Suprapubic skin (tissue), 4 donors: ENCODE measurements at regions not wholly inside any gene's neighbourhood (a gene's known extent, or its start where the extent isn't known, plus 50 kb on each side); places are given as distances from the start of the nearest gene placed in this dataset.

ENCODE experiments used
- DNase-seq, 2 donors: peaks; one replicate each; pipeline ENCODE4 v3.0.0-alpha.2; 2019; ENCODE audit warnings: low spot score in 2 of 2
- H3K27ac ChIP-seq: fragments of 200-600 bp; sonication (generic); one replicate; pipeline ENCODE4 v1.5.1; 2019
- H3K27me3 ChIP-seq: fragments of 200-600 bp; sonication (generic); one replicate; pipeline ENCODE4 v1.5.1; 2019
- H3K36me3 ChIP-seq: fragments of 200-600 bp; sonication (generic); one replicate; pipeline ENCODE4 v1.5.1; 2019
- H3K4me1 ChIP-seq: fragments of 200-600 bp; sonication (generic); one replicate; pipeline ENCODE4 v1.5.1; 2019
- H3K4me3 ChIP-seq: fragments of 200-600 bp; sonication (generic); one replicate; pipeline ENCODE4 v1.5.1; 2019; ENCODE audit warnings: mild to moderate bottlenecking
- H3K9me3 ChIP-seq: fragments of 200-600 bp; sonication (generic); one replicate; pipeline ENCODE4 v1.5.1; 2019
- EP300 ChIP-seq: sonication (generic); formaldehyde crosslinking; IDR thresholded peaks from one replicate; pipeline ENCODE4 v1.6.1; 2017; ENCODE audit warnings: antibody characterized with exemption
- POLR2A ChIP-seq, 2 donors: fragments of 450-650 bp; IDR thresholded peaks; one replicate each; pipeline ENCODE4 v1.6.1; 2017; ENCODE audit warnings: antibody characterized with exemption in 2 of 2, mild to moderate bottlenecking in 2 of 2, moderate library complexity in 2 of 2
- POLR2AphosphoS5 ChIP-seq, 3 donors: sonication (generic); formaldehyde crosslinking; IDR thresholded peaks; one replicate each; pipeline ENCODE4 v1.6.1; 2017; ENCODE audit warnings: antibody characterized with exemption in 3 of 3
- WGBS: methylation state at CpG from one replicate; pipeline ENCODE4 v1.1.5; 2018; 5-methylcytosine and 5-hydroxymethylcytosine counted together
- TF ChIP-seq, protein P1 (sequence below), 2 donors: fragments of 200-600 bp in 1 of 2; fragments of 450-650 bp in 1 of 2; sonication (generic) in 1 of 2; IDR thresholded peaks; one replicate each; pipeline ENCODE4 v1.5.1; 2016 to 2019; ENCODE audit warnings: antibody characterized with exemption in 2 of 2, mild to moderate bottlenecking in 1 of 2, moderate library complexity in 1 of 2

DNA sequence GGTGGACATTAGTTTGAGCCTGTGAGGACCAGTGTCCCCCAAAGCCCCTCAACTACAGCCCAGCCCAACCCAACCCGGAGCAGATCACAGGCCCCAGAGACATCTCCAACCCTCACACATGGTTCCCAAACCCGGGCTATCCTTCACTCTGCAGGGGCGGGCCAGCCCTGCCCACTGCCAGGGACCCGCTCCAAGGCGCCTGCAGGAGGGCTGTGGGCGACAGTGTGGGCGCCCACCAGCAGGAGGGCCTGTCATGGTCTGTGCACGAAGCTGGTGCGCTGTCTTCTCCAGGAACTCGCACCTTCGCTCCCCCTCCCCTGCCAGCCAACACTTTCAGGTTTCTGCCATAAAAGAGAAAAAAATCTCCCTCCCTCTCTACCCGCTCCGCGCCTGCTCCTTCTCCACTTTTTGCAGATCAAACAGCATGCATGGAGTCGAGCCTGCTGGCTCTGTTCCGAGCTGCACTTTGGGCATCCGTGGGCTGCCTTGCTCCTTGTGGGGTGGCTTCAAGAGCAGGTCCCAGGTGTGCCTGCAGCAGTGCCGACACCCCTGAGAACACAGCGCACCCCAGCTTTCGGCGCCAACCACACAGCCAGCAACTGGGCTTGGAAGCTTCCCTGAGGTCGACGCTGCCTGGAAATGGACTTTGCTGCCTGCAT lies 133.7 kb upstream of the PPP1R26 start:
- 55% methylated on average over 17 of the region's 23 CpGs for WGBS
- H3K27ac ChIP-seq, result no peak overlapping the region
- peaks cover 93% of the 10 kb centered on the region for H3K27me3 ChIP-seq
- H3K9me3 ChIP-seq, result no peaks in the 10 kb centered on the region
- no peak for DNase-seq
- no peak overlapping the region for H3K4me3 ChIP-seq
- TF ChIP-seq EP300 (no peak), POLR2AphosphoS5 (IDR thresholded peaks at IDR 0.05) (no peak), POLR2A (IDR thresholded peaks at IDR 0.05) (no peak)
- TF ChIP-seq, protein P1, sequence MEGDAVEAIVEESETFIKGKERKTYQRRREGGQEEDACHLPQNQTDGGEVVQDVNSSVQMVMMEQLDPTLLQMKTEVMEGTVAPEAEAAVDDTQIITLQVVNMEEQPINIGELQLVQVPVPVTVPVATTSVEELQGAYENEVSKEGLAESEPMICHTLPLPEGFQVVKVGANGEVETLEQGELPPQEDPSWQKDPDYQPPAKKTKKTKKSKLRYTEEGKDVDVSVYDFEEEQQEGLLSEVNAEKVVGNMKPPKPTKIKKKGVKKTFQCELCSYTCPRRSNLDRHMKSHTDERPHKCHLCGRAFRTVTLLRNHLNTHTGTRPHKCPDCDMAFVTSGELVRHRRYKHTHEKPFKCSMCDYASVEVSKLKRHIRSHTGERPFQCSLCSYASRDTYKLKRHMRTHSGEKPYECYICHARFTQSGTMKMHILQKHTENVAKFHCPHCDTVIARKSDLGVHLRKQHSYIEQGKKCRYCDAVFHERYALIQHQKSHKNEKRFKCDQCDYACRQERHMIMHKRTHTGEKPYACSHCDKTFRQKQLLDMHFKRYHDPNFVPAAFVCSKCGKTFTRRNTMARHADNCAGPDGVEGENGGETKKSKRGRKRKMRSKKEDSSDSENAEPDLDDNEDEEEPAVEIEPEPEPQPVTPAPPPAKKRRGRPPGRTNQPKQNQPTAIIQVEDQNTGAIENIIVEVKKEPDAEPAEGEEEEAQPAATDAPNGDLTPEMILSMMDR (IDR thresholded peaks at IDR 0.05), result no peak
- H3K4me1 ChIP-seq, result no peaks in the 10 kb centered on the region
- H3K36me3 ChIP-seq, result no peaks in the 10 kb centered on the region

DNA sequence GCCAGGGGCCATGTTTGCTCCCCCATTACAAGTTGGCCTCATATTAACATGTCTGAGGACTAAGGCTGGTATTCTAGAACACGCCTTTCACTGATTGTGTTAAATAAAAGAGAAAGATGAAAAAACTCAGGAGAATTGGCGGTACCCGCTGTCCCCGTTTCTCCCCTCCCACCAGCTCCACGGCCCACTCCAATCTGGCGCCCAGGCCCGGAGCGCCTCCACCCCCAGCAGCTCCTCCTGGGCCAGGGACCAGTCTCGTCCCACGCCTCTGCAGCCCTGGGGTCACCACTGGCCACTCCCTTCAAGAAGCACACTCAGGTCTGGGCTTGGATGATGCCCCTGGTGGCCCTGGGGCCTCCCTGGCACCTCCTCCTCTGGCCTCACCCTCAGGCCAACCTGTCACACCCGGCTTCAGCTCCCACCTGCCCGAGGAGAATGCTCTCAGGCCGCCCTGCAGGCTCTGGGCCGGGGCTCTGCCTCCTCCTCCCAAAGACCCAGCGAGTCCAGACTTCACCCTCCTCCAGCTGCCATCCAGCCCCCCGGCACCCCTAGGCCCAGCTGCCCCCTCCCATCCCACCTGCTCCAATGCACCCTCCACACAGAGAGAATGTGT lies 133.0 kb upstream of the PPP1R26 start:
- DNase-seq, result no peak
- TF ChIP-seq POLR2AphosphoS5 (IDR thresholded peaks at IDR 0.05) (no peak), POLR2A (IDR thresholded peaks at IDR 0.05) (no peak), EP300 (no peak)
- TF ChIP-seq, protein P1 (IDR thresholded peaks at IDR 0.05), result no peak
- no peaks in the 10 kb centered on the region for H3K4me1 ChIP-seq
- no peak overlapping the region for H3K4me3 ChIP-seq
- WGBS, result 46% methylated on average over 16 of the region's 16 CpGs
- H3K27me3 ChIP-seq, result peaks cover 93% of the 10 kb centered on the region
- H3K9me3 ChIP-seq, result no peaks in the 10 kb centered on the region
- no peak overlapping the region for H3K27ac ChIP-seq
- no peaks in the 10 kb centered on the region for H3K36me3 ChIP-seq

DNA sequence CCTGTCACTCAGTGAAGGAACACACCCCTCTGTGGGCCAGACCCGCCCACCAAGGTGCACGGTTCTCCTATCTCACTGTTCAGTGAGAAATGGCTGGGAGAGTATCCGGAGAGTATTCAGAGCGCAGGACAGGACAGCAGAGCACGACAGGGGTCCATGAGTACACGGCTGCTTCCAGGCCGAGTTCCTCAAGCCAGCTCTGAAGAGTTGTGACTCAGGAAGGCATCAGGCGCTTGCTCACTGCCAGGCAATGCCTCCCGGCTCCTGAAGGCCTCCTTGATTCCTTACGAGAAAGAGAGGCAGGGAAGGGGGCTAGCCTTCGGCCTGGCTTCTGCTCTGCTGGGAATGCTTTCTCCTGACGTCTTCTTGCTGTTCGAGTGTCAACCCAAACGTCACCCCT lies 132.1 kb upstream of the PPP1R26 start:
- no peaks in the 10 kb centered on the region for H3K4me1 ChIP-seq

DNA sequence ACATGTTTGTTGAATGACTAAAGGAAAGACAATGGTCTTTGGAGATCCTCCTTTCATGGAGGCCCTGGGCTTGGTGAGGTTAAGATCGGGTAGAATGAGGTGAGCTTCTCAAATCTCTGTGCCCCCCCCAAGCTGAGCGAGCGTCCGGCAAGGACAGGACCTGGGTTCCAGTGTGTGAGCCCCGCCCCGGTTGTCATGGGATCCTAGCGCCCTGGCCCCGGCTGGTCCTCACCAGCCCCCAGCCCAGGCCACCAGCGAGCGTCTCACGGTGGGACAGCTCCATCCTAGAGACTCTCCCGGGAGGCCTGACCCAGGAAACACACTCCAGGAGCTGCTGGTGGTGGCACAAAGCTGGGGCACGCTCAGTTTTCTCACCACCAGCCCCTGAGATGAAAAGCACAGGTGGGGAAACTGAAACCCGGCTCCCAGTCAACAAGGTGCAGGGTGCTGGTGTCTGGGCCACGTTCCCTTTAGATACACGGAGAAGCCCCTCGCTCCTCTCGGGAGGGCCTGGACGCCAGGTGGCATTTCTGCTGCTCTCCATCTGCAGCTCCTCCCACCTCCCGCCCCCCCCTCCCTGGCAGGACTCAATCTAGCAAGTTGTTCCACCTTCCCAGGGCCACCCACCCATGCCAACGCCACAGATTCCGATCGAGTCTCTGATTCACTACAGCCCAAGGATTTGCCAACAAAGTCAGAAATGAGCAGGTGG lies 131.3 kb upstream of the PPP1R26 start:
- H3K27ac ChIP-seq, result no peak overlapping the region
- TF ChIP-seq POLR2AphosphoS5 (IDR thresholded peaks at IDR 0.05) (no peak), POLR2A (IDR thresholded peaks at IDR 0.05) (no peak), EP300 (no peak)
- TF ChIP-seq, protein P1 (IDR thresholded peaks at IDR 0.05), result no peak
- H3K4me1 ChIP-seq, result no peaks in the 10 kb centered on the region
- DNase-seq, result no peak
- no peaks in the 10 kb centered on the region for H3K9me3 ChIP-seq
- peaks cover 90% of the 10 kb centered on the region for H3K27me3 ChIP-seq
- H3K4me3 ChIP-seq, result no peak overlapping the region
- 86% methylated on average over 16 of the region's 23 CpGs for WGBS
- H3K36me3 ChIP-seq, result no peaks in the 10 kb centered on the region

More for the DNA sequence above, 132.1 kb upstream of the PPP1R26 start:
- TF ChIP-seq, protein P1 (IDR thresholded peaks at IDR 0.05), result no peak
- no peak for TF ChIP-seq POLR2AphosphoS5 (IDR thresholded peaks at IDR 0.05)
- TF ChIP-seq POLR2A (IDR thresholded peaks at IDR 0.05), result no peak
- no peak for TF ChIP-seq EP300
- Histone ChIP-seq H3K27ac (no peak overlapping the region), H3K27me3 (peaks cover 88% of the 10 kb centered on the region), H3K9me3 (no peaks in the 10 kb centered on the region), H3K4me3 (no peak overlapping the region), H3K36me3 (no peaks in the 10 kb centered on the region)
- no peak for DNase-seq
- WGBS, result 79% methylated on average over 4 of the region's 14 CpGs

DNA sequence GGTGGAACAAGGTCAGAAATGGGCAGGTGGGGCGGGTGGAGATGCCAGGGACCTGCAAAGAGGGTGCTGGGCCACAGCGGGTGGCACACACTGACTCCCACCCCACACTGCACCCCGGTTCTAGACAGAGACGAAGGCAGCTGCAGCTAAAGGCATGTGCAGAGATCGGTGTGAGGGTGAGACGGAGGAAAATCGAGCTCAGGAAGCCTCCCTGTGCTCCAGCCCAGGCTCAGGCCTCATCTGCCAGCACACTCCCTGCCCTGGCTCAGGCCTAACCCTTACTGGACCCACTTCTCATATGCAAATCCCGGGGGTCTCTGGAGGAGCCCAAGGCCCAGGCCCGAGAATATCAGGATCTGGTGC lies 130.8 kb upstream of the PPP1R26 start:
- Histone ChIP-seq H3K9me3 (no peaks in the 10 kb centered on the region), H3K27me3 (peaks cover 88% of the 10 kb centered on the region), H3K4me1 (no peaks in the 10 kb centered on the region), H3K27ac (no peak overlapping the region), H3K4me3 (no peak overlapping the region), H3K36me3 (no peaks in the 10 kb centered on the region)
- 70% methylated on average over 7 of the region's 9 CpGs for WGBS
- TF ChIP-seq POLR2A (IDR thresholded peaks at IDR 0.05) (no peak), EP300 (no peak), POLR2AphosphoS5 (IDR thresholded peaks at IDR 0.05) (no peak)
- TF ChIP-seq, protein P1 (IDR thresholded peaks at IDR 0.05), result no peak
- DNase-seq, result no peak
